HPDE6-E6E7 (cell line): ENCODE measurements at regions not wholly inside any gene's neighbourhood (a gene's known extent, or its start where the extent isn't known, plus 50 kb on each side); places are given as distances from the start of the nearest gene placed in this dataset.

Source experiments
- DNase-seq: peaks from one replicate; pipeline ENCODE4 v3.0.0; 2011; ENCODE audit warnings: missing footprints; ENCODE audit errors: extremely low spot score

DNA sequence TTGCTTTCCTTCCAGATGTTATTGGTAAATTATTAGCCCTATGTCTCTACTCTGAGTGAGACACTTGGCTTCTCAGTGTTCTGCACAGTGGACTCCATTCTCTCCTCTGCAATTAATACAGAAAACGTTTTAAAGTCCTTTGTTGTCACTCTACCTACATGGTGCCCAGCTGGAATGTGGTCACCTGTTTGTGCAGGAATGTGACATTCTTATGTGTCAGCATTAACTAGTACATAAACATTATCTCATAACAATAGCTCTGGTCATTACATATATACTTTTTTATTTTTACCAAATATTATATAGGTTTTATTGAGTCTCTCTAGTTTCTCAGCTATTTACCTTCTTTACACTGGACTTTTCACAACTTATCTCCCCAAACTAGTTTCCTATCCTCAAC is 147.0 kb upstream of the KCNMB2 start:
- no peak for DNase-seq

DNA sequence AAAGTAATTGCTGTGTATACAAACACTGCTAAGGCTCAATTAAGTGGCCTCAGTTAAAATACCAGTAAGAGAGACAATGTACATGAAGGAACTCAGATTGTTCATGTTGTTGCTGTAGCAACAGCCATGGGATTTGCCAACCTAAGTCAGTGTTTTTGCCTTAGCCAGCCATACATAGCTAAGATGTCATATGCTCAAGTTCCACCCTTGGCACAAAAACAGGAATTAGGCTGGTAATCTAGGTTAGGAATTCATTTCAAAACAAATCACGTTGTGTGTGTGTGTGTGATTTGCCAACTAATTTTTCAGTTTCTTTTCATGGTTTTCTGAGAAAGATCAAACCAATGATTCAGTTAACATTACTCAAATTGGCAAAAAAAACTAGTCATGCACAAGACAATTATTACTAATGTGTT is 143.7 kb upstream of the KCNMB2 start:
- DNase-seq, result no peak

DNA sequence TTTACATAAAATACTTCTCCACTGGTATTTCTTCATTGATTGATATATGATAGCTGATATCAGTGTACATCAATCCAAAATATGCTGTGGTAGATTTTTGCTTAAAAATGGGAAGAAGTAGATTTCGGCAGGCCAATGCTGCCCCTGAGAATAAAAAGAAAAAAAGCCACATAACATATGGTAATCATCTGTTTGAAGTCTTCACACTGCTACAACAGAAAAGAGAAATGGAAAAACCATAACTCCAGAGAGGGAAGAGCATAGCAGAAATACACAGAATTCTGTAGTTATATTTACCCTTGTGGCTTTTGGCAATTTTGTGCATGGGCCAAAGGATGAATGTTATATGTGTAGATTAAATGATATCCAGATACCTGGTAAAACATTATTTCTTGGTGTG is 143.1 kb upstream of the KCNMB2 start:
- DNase-seq, result no peak

DNA sequence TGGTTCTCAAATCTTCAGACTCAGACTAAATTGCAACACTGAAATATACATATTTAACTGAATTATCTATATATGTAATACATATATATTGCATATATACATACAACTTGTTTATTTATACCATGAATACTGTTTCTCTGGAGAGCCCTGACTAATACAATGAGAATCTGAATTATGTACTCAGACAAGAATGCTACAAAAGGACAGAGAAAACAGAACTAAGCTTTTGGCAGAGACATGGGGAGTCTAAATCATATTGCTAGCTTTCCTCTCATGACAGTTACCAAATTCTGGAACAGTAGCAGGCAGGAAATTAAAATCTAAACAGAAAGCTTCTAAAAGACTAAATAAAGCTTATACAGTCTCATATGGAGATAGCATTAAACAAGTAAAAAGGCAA is 142.4 kb upstream of the KCNMB2 start:
- DNase-seq, result peak; percentile 3

DNA sequence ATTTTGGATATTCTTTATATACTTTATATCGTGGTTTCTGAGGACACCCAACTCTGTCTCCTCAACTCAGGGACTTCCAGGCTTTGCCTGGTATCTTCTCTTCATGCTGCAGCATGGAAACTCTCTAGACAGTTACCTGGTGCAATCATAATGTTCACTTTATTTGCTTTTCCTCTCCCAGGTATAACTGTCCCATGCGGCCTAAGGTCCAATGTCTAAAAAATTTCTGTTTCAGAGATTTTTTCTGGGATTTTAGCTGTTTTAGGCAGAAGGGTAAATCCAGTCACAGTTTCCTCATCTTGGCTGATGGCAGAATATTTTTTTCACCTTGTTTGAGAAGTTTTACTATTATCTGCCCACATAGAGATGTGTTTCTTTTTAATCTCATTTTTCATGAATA is 139.9 kb upstream of the KCNMB2 start:
- no peak for DNase-seq

DNA sequence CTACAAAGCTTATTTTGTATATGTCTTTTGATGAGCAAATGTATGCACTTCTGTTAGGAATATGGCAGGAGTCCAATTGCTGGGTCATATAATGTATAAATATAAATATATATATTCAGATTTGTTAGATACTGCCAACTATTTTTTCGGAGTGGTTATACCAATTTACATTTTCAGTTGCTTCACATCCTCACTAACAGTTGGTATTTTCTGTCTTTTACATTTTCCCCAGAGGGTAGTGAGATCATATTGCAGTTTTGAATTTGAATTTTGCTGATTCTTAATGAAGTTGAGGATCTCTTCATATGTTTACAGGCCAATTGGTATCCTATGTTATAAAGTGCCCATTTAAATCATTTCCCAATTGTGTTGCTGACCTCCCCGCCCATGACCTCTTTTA is 139.0 kb upstream of the KCNMB2 start:
- no peak for DNase-seq

DNA sequence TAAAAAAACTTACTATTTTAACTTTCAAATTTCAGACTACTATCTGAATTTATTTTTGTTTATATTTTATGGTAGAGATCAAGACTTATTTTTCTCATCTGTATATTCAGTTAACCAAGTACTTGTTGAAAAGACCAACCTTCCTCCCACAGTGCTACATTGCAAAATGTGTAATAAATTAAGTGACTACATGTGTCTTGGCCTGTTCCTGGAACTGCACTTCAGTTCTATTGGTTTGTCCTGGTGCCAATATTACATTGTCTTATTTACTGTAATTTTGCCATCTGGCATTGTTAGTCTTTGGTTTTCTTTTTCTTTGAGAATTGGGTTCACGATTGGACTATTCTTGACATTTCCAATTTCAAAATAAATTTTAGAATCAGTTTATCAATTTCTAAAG is 138.4 kb upstream of the KCNMB2 start:
- no peak for DNase-seq

DNA sequence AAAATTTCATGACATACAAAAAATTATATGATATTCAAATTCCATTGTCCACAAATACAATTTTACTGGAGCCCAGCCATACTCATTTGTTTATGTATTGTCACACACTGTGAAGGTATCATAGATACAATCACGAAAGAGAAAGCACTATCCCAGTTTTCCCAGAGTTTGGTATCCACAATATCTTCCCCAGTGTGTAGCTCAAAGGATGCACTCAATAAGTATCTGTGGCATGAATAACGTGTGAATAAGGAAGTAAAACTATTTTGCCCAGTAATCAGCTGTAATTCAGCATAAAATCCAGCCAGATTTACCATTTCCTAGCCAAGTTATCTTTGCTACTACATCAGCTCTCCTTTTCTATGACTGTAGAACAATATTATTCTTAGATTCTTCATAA is 131.3 kb upstream of the KCNMB2 start:
- no peak for DNase-seq

DNA sequence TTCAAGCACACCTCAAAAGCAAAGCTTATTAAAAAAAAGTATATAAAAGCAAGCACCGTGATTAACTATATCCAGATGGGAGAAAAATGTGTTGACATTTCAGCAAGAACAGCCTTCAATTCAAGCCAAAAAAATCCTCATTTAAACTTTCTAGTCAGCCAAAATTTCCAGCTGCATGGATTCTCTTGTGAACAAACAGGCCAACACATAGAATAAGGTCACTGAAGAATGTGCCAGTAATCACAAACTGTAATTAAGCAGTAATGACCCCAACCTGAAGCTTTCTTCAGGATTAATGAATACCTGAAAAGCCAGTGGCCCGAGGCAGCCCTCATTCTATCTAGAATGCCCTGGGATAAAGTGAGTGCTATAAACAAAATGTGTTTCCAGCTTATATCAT is 130.7 kb upstream of the KCNMB2 start:
- no peak for DNase-seq

DNA sequence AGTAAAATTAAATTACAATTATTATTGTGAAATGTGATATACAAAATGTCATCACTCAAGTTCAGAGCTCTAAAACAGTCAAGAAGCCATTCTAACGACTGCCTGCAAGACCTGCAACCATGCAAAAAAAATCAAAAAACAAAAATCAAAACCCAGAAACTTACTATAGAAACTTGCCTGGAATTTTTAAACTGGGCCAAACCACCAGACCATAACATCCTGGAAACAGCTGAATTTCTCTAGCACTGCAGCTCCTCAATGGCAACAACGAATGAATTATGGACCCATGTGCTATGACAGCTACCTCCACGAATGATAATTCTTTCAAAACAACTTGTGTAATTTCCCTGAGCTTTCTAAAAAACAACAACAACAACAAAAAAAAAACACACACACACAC is 130.0 kb upstream of the KCNMB2 start:
- DNase-seq, result no peak

DNA sequence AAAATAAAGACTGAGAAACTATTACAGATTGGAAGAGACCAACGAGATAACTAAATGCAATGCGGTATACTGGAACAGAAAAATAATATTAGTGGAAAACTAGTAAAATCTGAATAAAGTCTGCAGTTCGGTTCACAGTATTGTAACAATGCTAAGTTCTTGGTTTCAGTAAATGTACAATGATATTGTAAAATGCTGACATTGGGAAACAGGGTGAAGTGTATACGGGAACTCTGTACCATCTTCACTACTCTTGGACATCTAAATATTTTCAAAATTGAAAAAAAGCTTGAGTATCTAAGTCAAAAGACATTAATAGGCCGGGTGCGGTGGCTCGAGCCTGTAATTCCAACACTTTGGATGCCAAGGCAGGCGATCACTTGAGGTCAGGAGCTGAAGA is 120.9 kb upstream of the KCNMB2 start:
- no peak for DNase-seq

DNA sequence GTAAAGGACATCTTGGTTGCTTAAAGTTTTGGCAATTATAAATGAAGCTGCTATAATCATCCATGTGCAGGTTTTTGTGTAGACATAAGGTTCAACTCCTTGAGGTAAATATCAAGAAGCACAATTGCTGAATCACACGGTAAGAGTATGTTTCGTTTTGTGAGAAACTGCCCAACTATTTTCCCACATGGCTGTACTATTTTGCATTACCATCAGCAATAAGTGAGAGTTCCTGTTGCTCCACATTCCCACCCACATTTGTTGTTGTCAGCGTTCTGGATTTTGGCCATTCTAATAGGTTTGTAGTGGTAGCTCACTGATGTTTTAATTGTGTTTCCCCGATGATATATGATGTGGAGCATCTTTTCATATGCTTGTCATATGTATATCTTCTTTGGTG is 118.5 kb upstream of the KCNMB2 start:
- DNase-seq, result no peak

DNA sequence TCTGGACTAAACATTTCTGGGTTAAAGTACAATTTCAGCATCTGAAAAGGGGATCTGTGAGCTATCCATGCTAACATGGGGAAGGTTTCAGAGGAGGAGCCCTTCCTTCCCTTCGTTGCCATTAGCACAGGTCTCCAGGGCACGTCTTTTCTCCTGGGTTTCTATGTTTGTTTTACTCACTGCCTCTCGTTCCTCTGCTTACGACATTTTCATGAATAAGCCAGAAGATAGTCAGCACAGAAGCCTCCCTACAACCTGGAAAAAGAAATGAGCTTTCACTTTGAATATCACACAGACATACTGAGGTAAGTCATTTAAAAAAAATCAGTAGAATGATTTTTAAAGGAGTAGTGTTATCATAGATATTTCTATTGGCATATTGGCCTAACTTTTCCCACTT is 117.2 kb upstream of the KCNMB2 start:
- peak; percentile 19 for DNase-seq

DNA sequence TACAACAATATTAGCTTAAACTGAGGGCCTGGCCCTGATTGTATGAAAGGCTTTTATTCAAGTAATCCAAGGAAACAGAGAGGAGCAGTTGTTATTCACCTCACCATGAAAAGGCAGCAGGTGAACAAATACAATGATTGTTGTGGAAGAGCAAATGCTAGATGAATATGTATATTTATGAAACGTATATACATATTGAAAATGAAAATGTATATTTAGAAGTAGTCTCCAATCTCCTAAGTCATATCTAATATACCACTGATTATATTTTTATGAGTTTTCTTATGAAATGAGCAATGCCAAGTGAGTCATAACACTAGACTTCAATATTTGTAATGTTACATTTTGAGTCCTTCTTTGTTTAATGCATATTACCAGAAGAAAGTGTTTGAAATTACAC is 116.2 kb upstream of the KCNMB2 start:
- DNase-seq, result no peak

DNA sequence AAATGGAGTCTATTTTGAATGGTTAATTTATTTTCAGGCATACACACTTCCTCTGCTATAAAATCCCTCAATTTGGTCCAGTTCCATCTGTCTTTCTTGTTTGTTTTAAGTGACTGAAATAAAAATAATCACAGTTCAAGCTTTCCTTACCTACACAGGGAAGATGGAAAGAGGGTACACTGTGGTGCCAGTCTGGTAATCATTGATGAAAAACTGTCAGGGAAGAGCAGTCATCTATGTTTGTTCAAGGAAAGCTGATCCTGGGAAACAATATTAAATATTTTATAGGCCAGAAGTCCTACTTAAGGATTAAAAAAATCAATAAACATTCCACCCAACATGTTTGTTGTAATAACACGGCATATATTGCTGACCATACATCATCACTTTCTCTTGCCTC is 115.2 kb upstream of the KCNMB2 start:
- DNase-seq, result no peak

DNA sequence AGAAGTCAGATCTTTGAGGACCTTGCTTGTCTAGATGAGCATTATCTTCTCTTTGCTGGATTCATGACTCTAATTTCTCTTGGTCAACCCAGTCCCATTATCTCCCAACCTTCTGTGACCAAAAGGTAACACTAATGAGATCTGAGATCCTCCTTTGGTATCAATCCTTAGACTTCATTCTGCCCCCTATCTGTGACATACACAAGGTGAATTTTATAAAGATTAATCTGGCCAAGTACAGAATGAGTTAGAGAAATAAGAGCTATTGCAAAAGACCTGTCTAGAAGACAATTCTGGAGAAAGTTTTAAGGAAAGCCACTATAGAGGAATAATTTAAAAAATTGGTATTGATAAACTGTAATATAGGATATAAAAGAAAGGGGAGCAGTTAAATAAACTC is 113.8 kb upstream of the KCNMB2 start:
- DNase-seq, result no peak

DNA sequence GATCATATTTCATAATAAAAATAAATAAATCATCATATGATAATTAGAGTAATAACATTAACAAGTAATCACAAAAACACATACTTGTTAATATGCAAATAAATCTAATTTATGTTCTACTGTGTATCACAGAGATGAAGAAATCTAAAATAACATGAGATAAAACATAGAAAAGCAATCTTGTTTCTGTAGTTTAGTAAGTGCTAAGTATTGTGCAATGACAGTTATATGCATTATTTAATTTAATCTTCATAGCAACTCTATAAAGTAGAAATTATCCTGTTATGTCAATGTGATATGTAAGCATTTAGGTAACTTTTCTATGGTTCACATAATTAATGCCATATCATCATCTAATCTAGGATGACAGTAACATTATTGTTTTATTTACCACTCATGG is 108.2 kb upstream of the KCNMB2 start:
- DNase-seq, result no peak

DNA sequence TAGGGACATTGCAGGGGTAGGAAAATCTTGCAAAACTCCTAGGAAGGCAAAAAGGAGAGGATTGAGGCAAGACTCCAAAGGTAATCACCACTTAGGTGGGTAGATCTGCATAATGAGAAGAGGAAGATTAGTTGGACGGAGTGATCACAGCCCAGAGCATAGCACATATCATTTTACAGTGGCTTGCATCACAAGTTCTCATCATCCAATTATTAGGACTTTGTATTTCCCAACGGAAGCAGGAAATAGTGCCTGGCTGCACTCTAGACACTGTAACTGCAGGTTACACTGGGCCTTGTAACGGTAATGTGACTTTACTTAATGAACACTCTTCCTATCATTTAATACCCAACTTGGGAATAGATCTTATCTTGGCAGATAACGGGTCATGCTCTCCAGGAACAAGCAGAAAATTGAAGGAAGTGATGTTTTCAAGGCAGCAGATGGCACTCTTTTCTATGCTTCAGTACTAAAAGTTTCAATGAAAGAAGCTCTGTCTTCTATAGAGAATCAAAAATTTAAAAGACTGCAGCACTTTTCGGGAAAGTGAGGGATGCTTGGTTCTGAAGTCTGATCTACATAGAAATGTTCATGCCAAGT is 101.9 kb upstream of the KCNMB2 start:
- no peak for DNase-seq

DNA sequence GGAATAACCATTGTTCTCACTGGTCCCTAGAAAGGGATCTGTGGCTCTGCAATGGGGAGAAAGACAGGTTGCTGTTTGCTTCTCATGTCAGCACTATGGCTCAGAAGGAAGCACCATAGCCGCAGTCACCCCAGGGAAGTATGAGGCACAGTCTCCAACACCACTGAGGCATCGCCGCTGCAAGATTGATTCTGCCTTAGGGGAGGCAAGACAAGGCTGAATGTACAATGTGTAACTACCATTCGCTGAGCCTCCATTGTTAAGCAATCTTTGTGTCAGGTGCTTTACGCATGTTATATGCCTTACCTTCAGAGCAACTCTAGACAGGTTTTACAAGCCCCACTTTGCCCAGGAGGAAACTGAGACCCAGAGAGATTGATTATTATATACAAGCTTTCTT is 100.7 kb upstream of the KCNMB2 start:
- no peak for DNase-seq

DNA sequence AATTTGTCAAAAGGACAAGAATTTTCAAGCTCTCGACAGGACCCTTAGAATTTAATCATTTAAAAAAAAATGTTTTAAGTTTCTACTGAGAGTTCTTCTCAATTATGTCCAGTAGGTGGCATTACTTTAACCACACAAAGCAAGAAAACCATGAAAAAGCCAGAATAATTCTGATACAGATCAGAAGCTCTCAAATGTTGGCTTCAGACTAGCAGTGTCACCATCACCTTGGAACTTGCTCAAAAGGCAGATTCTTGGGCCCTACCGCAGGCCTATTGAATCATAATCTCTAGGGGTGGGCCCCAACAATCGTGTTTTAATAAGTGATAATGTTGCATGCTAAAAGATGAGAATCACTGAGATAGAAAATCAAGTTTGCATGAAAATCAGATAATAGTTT is 99.5 kb upstream of the KCNMB2 start:
- no peak for DNase-seq

DNA sequence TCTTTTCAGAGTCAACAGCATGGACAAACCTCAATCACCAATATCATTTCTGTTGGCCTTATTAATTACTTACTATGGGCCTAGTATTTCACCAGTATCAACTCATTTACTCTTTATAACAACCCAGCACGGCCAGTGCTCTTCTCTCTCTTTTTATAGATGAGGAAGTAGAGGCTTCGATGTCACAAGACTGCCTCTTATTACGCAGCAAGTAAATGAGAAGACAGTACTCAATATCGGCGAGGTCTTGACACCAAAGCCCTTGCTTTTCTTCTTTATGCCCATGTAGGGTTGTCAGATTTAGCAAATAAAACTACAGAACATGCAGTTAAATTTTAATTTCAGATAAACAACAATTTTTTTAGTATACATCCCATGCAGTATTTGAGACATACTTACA is 99.0 kb upstream of the KCNMB2 start:
- DNase-seq, result no peak

DNA sequence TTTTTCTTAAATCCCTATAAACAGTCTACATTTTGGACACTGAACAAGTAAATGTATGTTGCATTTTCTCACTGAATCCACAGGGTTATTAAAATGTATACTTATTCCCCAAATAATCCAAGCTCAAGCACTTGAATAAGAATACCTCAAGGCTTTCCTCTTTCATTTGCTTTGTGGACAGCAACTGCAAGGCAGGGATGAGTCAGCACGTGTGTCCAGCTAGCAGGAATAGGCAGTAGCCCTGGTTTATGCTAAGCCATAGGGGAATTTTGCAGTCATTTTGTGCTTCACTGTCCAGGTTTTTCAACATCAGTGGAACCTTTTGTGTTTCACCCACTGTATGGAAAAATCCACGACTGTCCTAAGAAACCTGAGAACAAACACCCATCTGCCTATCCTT is 96.7 kb upstream of the KCNMB2 start:
- DNase-seq, result peak; percentile 42

DNA sequence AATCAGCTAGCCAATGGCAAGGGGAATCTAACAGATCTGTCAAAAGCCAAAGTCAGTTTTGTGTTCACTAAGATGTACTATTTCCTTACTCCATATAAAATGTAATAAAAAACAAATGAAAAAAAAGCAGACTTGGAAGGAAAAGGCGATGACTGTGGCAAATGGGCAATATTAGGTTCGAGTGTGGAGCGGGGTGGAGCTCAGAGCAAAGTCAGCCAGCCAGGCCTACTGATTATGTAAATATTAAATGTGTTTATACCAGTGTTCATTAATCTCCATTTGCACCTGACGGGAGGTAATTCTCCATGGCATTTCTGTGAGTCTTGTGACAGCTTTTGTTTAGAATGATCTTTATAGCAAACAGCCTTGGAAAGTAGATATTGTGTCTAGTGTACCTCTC is 96.2 kb upstream of the KCNMB2 start:
- DNase-seq, result no peak

DNA sequence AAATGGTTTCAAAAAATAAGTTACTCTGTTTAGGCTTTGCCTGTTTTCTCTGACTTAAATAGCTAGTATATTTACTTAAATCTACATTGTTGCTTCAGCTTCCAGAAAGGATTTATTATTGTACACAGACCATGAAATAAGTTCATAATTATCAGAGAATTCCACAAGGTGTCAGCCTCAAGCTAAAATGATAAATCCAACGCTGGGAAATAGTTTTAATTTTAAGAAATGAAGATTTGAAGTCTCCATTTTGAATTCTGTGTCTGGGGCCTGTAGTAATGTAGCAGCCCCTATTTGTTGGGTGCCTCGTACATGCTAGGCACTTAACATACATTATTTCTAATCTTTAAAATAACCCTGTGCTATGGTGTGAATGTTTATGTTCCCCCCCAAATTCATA is 92.6 kb upstream of the KCNMB2 start:
- DNase-seq, result no peak

DNA sequence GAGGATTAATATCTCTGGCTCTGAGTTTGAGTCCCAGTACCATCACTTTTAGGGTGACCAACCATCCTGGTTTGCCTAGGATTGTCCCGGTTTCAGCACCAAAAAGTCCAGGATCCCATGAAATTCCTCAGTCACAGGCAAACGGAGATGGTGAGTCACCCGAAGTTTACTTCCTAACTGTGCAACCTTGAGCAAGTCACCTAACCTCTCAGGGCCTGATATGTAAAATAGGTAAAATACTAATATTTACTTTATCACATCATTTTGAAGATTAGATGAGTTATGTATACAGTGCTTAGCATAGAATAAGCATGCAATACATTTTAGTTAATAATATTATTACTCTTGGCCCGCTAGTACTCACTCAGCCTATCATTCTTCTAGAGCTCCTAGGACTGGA is 91.1 kb upstream of the KCNMB2 start:
- DNase-seq, result no peak
